GM12872 (cell line): ENCODE measurements at regions not wholly inside any gene's neighbourhood (a gene's known extent, or its start where the extent isn't known, plus 50 kb on each side); places are given as distances from the start of the nearest gene placed in this dataset.

ENCODE experiments used
- CTCF ChIP-seq: IDR thresholded peaks from 3 replicates; pipeline ENCODE4 v1.5.1; 2011; ENCODE audit warnings: low read depth, mild to moderate bottlenecking, low read length, moderate library complexity; ENCODE audit not compliant: insufficient read depth

GRCh38 chr7:26479581-26479980 is 187.9 kb downstream of the SNX10 start:
- TF ChIP-seq CTCF = no peak

- TF ChIP-seq CTCF = no peak
These were observed 188.5 kb downstream of the SNX10 start for GRCh38 chr7:26480156-26480555.

GRCh38 chr7:26482927-26483326 is 191.3 kb downstream of the SNX10 start:
- no peak for TF ChIP-seq CTCF

- no peak for TF ChIP-seq CTCF
These were observed 192.2 kb downstream of the SNX10 start for GRCh38 chr7:26483843-26484242.

GRCh38 chr7:26485367-26485934 is 193.8 kb downstream of the SNX10 start:
- no peak for TF ChIP-seq CTCF

GRCh38 chr7:26486153-26486552 is 194.5 kb downstream of the SNX10 start:
- no peak for TF ChIP-seq CTCF

- TF ChIP-seq CTCF = no peak
These were observed 196.3 kb downstream of the SNX10 start for GRCh38 chr7:26487780-26488515.

GRCh38 chr7:26489391-26489790 is 197.7 kb downstream of the SNX10 start:
- TF ChIP-seq CTCF = no peak
